Nephron progenitor cell (in vitro differentiated cells): ENCODE measurements at regions not wholly inside any gene's neighbourhood (a gene's known extent, or its start where the extent isn't known, plus 50 kb on each side); places are given as distances from the start of the nearest gene placed in this dataset.

Source experiments
- DNase-seq: peaks from one replicate; pipeline ENCODE4 v3.0.0; 2021
- H3K27ac Mint-ChIP-seq: 2 replicates; pipeline ENCODE4 v1.8.0; 2021; ENCODE audit warnings: mild to moderate bottlenecking, moderate library complexity, mixed read lengths
- H3K27me3 Mint-ChIP-seq: 2 replicates; pipeline ENCODE4 v1.8.0; 2021; ENCODE audit warnings: mild to moderate bottlenecking, low read depth, mixed read lengths; ENCODE audit not compliant: poor library complexity
- H3K36me3 Mint-ChIP-seq: 2 replicates; pipeline ENCODE4 v1.8.0; 2021; ENCODE audit warnings: low read depth, mixed read lengths
- H3K4me1 Mint-ChIP-seq: 2 replicates; pipeline ENCODE4 v1.8.0; 2021; ENCODE audit warnings: mixed read lengths
- H3K4me3 Mint-ChIP-seq: 2 replicates; pipeline ENCODE4 v1.8.0; 2021; ENCODE audit warnings: mild to moderate bottlenecking, moderate library complexity, mixed read lengths
- H3K9me3 Mint-ChIP-seq: 2 replicates; pipeline ENCODE4 v1.8.0; 2021; ENCODE audit warnings: mild to moderate bottlenecking, moderate library complexity, mixed read lengths
- TF ChIP-seq, protein P1 (sequence below): fragments of 200-600 bp; sonication (generic); IDR thresholded peaks from 2 replicates; pipeline ENCODE4 v1.5.0; 2021; ENCODE audit warnings: antibody characterized with exemption

DNA sequence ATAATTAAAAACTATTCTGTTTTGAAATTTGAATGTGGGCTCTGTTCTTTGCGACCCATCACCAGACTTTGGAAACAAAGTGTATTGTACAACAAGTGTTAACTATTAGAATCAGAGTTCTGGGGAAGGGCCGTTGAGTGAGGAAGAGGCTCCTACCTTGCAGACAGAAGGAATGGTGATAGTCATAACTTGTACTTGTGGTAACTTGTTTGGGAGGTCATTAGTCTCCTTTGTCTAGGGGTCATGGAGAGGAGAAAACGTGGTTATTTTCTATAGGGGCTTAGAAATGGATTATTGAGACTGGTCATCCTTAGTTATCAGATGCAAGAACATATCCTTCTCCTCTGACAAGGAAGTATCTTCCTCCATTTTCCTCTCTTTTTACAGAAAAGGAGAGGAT, 174.8 kb downstream of the BMP2 start:
- Mint-ChIP-seq H3K27ac (no peak overlapping the region), H3K9me3 (peaks cover 8% of the 10 kb centered on the region), H3K4me3 (no peak overlapping the region), H3K27me3 (peaks cover 4% of the 10 kb centered on the region), H3K4me1 (no peaks in the 10 kb centered on the region), H3K36me3 (no peaks in the 10 kb centered on the region)
- TF ChIP-seq, protein P1, sequence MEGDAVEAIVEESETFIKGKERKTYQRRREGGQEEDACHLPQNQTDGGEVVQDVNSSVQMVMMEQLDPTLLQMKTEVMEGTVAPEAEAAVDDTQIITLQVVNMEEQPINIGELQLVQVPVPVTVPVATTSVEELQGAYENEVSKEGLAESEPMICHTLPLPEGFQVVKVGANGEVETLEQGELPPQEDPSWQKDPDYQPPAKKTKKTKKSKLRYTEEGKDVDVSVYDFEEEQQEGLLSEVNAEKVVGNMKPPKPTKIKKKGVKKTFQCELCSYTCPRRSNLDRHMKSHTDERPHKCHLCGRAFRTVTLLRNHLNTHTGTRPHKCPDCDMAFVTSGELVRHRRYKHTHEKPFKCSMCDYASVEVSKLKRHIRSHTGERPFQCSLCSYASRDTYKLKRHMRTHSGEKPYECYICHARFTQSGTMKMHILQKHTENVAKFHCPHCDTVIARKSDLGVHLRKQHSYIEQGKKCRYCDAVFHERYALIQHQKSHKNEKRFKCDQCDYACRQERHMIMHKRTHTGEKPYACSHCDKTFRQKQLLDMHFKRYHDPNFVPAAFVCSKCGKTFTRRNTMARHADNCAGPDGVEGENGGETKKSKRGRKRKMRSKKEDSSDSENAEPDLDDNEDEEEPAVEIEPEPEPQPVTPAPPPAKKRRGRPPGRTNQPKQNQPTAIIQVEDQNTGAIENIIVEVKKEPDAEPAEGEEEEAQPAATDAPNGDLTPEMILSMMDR = no peak
- DNase-seq = no peak

DNA sequence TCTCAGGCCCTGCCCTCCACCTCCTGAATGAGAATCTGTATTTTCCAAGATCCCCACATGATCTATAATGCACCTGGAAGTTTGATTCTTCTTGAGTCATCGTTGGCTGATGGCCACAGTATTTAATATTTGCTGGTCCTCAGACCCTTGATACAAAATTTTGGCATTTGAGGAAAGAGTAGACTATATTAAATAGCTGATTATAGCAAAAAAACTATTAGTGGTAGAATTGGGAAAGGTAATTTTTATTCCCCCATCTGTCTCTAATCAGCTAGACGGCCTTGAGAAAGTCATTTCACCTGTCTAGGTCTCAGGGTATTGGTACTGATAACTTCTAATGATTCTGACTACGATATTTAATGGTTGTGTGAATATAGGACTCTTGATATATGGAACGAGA, 176.8 kb downstream of the BMP2 start:
- TF ChIP-seq, protein P1 = no peak
- H3K27ac Mint-ChIP-seq = no peak overlapping the region

DNA sequence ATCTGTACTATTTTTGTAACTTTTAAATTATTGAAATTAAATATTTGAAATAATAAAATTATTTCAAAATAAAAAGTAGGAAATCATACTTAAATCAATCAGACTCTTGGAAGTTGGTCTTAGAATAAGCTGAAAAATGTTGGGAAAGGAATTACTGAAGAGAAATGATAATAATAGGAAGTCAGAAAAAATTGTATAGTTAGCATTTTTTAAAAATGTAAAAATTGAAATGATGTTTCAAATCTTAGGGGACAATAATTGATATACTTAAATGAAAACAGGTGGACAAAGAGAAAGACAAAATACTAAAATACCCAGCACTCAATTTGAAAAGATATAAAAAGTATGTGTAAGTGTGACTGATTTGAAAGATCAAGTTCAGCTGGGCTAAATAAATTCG, 186.1 kb downstream of the BMP2 start:
- no peak for DNase-seq
- H3K36me3 Mint-ChIP-seq = peaks cover 6% of the 10 kb centered on the region
- no peak overlapping the region for H3K27ac Mint-ChIP-seq
- H3K27me3 Mint-ChIP-seq = peaks cover 3% of the 10 kb centered on the region
- H3K9me3 Mint-ChIP-seq = peaks cover 31% of the 10 kb centered on the region
- no peak overlapping the region for H3K4me3 Mint-ChIP-seq
- peaks cover 17% of the 10 kb centered on the region for H3K4me1 Mint-ChIP-seq
- TF ChIP-seq, protein P1 = no peak

More for the DNA sequence above, 176.8 kb downstream of the BMP2 start:
- peaks cover 8% of the 10 kb centered on the region for H3K9me3 Mint-ChIP-seq
- no peaks in the 10 kb centered on the region for H3K27me3 Mint-ChIP-seq
- DNase-seq = no peak
- H3K36me3 Mint-ChIP-seq = no peaks in the 10 kb centered on the region
- H3K4me1 Mint-ChIP-seq = no peaks in the 10 kb centered on the region
- H3K4me3 Mint-ChIP-seq = no peak overlapping the region

DNA sequence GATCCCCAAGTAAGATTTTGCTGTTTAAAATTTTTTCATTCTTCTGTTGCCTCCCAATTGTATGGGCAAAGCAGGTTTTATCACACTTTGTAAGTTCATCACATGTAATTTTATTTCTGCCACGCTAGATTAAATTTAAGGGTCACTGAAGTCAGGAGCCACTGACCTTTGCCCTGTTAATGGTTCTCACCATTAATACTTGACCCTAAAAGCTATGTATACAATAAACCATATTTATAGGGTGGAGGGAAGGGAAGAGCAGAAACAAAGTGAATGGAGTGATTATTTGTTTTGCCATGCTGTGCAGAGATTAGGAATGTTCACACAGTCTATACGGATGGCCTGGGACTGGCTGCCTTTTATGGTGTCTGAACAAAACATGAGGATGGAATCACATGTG, 186.7 kb downstream of the BMP2 start:
- Mint-ChIP-seq H3K4me3 (no peak overlapping the region), H3K27me3 (peaks cover 3% of the 10 kb centered on the region), H3K9me3 (peaks cover 31% of the 10 kb centered on the region), H3K4me1 (peaks cover 17% of the 10 kb centered on the region), H3K27ac (no peak overlapping the region), H3K36me3 (peaks cover 6% of the 10 kb centered on the region)
- no peak for DNase-seq
- TF ChIP-seq, protein P1 = no peak

DNA sequence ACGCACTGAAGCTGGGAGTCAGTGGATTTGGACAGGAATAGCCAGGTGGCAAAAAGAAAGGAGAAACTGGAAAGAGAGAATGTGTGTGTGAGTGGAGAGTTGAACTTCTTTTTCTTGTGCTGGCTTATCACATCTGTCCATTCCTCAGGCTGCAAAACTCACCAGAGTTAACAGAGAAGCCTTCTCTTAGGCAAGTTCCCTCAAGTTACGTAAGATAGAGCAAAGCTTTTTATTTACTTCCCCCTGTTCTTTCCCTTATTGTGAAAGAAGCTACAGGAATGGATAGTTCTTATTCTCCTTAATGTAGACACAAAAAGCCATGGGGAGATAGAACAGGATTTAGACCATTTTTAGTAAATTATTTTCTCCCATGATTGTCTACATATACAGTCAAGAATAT, 188.6 kb downstream of the BMP2 start:
- no peak overlapping the region for H3K27ac Mint-ChIP-seq
- DNase-seq = no peak
- H3K4me1 Mint-ChIP-seq = peaks cover 17% of the 10 kb centered on the region
- peaks cover 3% of the 10 kb centered on the region for H3K27me3 Mint-ChIP-seq
- TF ChIP-seq, protein P1 = no peak
- H3K36me3 Mint-ChIP-seq = peaks cover 6% of the 10 kb centered on the region
- H3K4me3 Mint-ChIP-seq = no peak overlapping the region
- peaks cover 24% of the 10 kb centered on the region for H3K9me3 Mint-ChIP-seq

DNA sequence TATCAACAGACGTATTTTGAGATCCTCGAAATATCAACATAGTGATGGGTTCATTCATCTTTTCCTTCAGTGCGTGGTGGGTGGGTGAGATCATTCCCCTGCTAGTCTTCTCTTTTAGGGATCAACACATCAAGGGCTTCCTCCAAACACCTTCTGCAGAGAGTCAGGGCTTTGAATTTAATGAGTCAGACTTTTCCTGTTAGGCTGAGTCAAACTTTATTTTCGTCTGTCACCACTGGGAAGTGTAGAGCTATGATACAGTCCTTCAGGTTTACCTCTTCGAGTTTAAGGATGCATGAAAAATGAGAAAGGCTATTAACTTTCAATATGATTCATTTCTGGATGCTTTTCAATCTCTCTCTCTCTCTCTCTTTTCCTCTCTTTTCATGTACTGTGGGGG, 189.1 kb downstream of the BMP2 start:
- Mint-ChIP-seq H3K27ac (no peak overlapping the region), H3K27me3 (peaks cover 3% of the 10 kb centered on the region), H3K9me3 (peaks cover 20% of the 10 kb centered on the region), H3K36me3 (peaks cover 3% of the 10 kb centered on the region), H3K4me3 (no peak overlapping the region), H3K4me1 (peaks cover 17% of the 10 kb centered on the region)
- TF ChIP-seq, protein P1 = no peak
- no peak for DNase-seq
